ENCODE measurements at regions not wholly inside any gene's neighbourhood (a gene's known extent, or its start where the extent isn't known, plus 50 kb on each side); places are given as distances from the start of the nearest gene placed in this dataset.

DNA sequence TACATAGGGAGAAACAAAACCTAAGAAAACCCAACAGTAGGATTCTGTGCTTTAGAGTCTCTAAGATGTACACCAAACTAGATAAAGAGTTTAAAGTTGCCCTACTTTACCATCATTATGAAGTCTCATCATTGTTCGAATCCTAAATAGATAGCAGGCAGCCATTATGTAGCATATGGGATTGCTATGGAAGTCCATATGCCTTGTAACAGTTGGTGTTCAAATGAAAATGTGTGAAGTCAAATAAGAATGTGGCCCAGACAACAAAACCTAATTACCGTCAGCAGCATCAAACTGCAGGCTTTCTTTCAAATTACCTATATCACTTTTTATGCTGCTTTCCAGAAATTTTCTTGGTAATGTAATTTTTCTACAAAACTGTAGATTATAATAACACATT, 1380.1 kb downstream of the GRIK2 start:
- TF ChIP-seq, protein P1, sequence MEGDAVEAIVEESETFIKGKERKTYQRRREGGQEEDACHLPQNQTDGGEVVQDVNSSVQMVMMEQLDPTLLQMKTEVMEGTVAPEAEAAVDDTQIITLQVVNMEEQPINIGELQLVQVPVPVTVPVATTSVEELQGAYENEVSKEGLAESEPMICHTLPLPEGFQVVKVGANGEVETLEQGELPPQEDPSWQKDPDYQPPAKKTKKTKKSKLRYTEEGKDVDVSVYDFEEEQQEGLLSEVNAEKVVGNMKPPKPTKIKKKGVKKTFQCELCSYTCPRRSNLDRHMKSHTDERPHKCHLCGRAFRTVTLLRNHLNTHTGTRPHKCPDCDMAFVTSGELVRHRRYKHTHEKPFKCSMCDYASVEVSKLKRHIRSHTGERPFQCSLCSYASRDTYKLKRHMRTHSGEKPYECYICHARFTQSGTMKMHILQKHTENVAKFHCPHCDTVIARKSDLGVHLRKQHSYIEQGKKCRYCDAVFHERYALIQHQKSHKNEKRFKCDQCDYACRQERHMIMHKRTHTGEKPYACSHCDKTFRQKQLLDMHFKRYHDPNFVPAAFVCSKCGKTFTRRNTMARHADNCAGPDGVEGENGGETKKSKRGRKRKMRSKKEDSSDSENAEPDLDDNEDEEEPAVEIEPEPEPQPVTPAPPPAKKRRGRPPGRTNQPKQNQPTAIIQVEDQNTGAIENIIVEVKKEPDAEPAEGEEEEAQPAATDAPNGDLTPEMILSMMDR (IDR thresholded peaks at IDR 0.05) = no peak
- TF ChIP-seq POLR2AphosphoS5 (IDR thresholded peaks at IDR 0.05) (no peak), POLR2A (IDR thresholded peaks at IDR 0.05) (no peak)
